ENCODE measurements at regions not wholly inside any gene's neighbourhood (a gene's known extent, or its start where the extent isn't known, plus 50 kb on each side); places are given as distances from the start of the nearest gene placed in this dataset.

DNA sequence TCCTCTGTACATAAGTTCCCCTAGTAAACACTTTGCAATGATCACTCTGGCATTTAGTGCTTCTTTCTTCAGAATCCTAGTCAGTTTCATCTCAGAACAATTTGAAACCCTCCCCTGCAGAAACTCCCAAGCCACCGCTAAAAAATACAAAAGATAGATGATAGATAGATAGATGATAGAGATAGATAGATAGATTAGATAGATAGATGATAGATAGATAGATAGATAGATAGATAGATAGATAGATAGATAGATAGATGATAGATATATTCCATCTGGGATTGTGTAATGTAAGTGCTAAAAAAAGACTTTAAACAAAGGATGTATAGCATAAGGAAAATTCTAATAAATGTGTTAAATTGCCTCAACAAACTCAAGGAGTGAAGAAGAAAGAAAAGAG lies 212.6 kb upstream of the POGK start:
- no peak overlapping the region for H3K14ac ChIP-seq (ENCODE audit: insufficient read length)
- no peak overlapping the region for H3K56ac ChIP-seq (replicated peaks; ENCODE audit: insufficient read length, low read depth, low read length)
- no peaks in the 10 kb centered on the region for H3K23me2 ChIP-seq (ENCODE audit: low read depth, low read length)
- H3K79me2 ChIP-seq (ENCODE audit: control insufficient read depth in 1 of 2, insufficient read depth in 2 of 2, low read length in 2 of 2) = no peaks in the 10 kb centered on the region; a peak in 1 of 4 replicates
- no peak overlapping the region for H3K4me3 ChIP-seq (ENCODE audit: extremely low read depth in 1 of 4, insufficient read depth in 2 of 4, low read depth in 3 of 4, low read length in 4 of 4)
- no peak overlapping the region for H3K4me2 ChIP-seq (ENCODE audit: insufficient read depth in 1 of 2, low read depth in 2 of 2, low read length in 2 of 2)
- no peak overlapping the region for H3K9ac ChIP-seq (replicated peaks in 1 of 4; ENCODE audit: extremely low read depth in 1 of 4, low read depth in 3 of 4, low read length in 3 of 4)
- no peak for DNase-seq (ENCODE audit: low read depth in 1 of 2, low spot score in 2 of 2)
- H4K5ac ChIP-seq (ENCODE audit: insufficient read length, low read depth, low read length) = no peak overlapping the region
- CTCF ChIA-PET (ENCODE audit: partially characterized antibody) = no interaction called here
- no peak overlapping the region for H2BK15ac ChIP-seq (ENCODE audit: low read length)
- H2AFZ ChIP-seq (ENCODE audit: low read length) = no peak overlapping the region
- POLR2A ChIA-PET (ENCODE audit: partially characterized antibody) = no interaction called here
- H3K27ac ChIP-seq (ENCODE audit: low read depth, low read length) = no peak overlapping the region
- H3K27me3 ChIP-seq (replicated peaks in 1 of 4; ENCODE audit: control insufficient read depth in 3 of 4, extremely low read depth in 1 of 4, insufficient read depth in 3 of 4, low read length in 3 of 4) = no peaks in the 10 kb centered on the region
- no peak overlapping the region for H2BK5ac ChIP-seq (ENCODE audit: low read depth, low read length)
- no peak overlapping the region for H4K8ac ChIP-seq (ENCODE audit: extremely low read depth, insufficient read depth, low read length)
- WGBS, 2 experiments (ENCODE audit: extremely low coverage in 1 of 2, insufficient coverage in 1 of 2, insufficient read length in 1 of 2, insufficient replicate concordance in 2 of 2, low coverage in 1 of 2, low lambda C conversion rate in 2 of 2, missing lambda C conversion rate in 1 of 2) = 48% methylated on average over 1 of the region's 1 CpG; no CpG with 5 or more reads in 1 of the 2 experiments
- H3K23ac ChIP-seq (ENCODE audit: insufficient read length) = no peak overlapping the region
- no peak for TF ChIP-seq CTBP2 (IDR thresholded peaks at IDR 0.05; ENCODE audit: borderline replicate concordance, insufficient read depth, insufficient read length, low read length)
- no peak for TF ChIP-seq POU5F1 (IDR thresholded peaks at IDR 0.05; ENCODE audit: low read depth, low read length)
- TF ChIP-seq SP1 (IDR thresholded peaks at IDR 0.05; ENCODE audit: low read depth, low read length) = no peak
- TF ChIP-seq KDM4A (IDR thresholded peaks at IDR 0.05; ENCODE audit: low read depth, low read length, severe bottlenecking) = no peak
- no peak for TF ChIP-seq GTF2F1 (IDR thresholded peaks at IDR 0.05; ENCODE audit: borderline replicate concordance, low read depth, low read length)
- TF ChIP-seq, protein P1, sequence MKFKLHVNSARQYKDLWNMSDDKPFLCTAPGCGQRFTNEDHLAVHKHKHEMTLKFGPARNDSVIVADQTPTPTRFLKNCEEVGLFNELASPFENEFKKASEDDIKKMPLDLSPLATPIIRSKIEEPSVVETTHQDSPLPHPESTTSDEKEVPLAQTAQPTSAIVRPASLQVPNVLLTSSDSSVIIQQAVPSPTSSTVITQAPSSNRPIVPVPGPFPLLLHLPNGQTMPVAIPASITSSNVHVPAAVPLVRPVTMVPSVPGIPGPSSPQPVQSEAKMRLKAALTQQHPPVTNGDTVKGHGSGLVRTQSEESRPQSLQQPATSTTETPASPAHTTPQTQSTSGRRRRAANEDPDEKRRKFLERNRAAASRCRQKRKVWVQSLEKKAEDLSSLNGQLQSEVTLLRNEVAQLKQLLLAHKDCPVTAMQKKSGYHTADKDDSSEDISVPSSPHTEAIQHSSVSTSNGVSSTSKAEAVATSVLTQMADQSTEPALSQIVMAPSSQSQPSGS (IDR thresholded peaks at IDR 0.05; ENCODE audit: low read length) = no peak
- no peak for TF ChIP-seq FOSL1 (IDR thresholded peaks at IDR 0.05; ENCODE audit: insufficient read depth, low read depth, low read length)
- no peak for TF ChIP-seq CHD1 (IDR thresholded peaks at IDR 0.05; ENCODE audit: low read depth, low read length)
- TF ChIP-seq, protein P2, sequence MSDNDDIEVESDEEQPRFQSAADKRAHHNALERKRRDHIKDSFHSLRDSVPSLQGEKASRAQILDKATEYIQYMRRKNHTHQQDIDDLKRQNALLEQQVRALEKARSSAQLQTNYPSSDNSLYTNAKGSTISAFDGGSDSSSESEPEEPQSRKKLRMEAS (IDR thresholded peaks at IDR 0.05) = no peak
- no peak for TF ChIP-seq RFX5 (IDR thresholded peaks at IDR 0.05; ENCODE audit: borderline replicate concordance, low read depth, low read length)
- TF ChIP-seq ASH2L (IDR thresholded peaks at IDR 0.05; ENCODE audit: low read length) = no peak
- no peak for TF ChIP-seq EGR1 (IDR thresholded peaks at IDR 0.05; ENCODE audit: borderline replicate concordance, low read depth, low read length)
- TF ChIP-seq HDAC6 (IDR thresholded peaks at IDR 0.05; ENCODE audit: low read depth, low read length) = no peak
- no peak for TF ChIP-seq CBX8 (IDR thresholded peaks at IDR 0.05; ENCODE audit: borderline replicate concordance, low read depth, low read length)
- no peak overlapping the region for H2AK5ac ChIP-seq (ENCODE audit: low read depth, low read length)
- no peaks in the 10 kb centered on the region for H4K20me1 ChIP-seq (replicated peaks in 1 of 2; ENCODE audit: control insufficient read depth in 1 of 2, insufficient read depth in 2 of 2, low read length in 2 of 2)
- H2BK12ac ChIP-seq (ENCODE audit: low read depth, low read length) = no peak overlapping the region
- H3K36me3 ChIP-seq (ENCODE audit: control insufficient read depth in 2 of 4, insufficient read depth in 4 of 4, low read length in 3 of 4) = no peaks in the 10 kb centered on the region
- H3K4ac ChIP-seq (replicated peaks; ENCODE audit: insufficient read length, low read depth, low read length) = no peak overlapping the region
- H3K9me3 ChIP-seq (ENCODE audit: insufficient read depth in 2 of 2, low read depth in 1 of 2, low read length in 1 of 2) = no peaks in the 10 kb centered on the region
- no peak overlapping the region for H2BK120ac ChIP-seq (replicated peaks; ENCODE audit: low read depth, low read length)
- no peaks in the 10 kb centered on the region for H3K4me1 ChIP-seq (replicated peaks in 1 of 4; ENCODE audit: control insufficient read depth in 3 of 4, insufficient read depth in 4 of 4, low read length in 3 of 4)
- no peak overlapping the region for H3K18ac ChIP-seq (ENCODE audit: extremely low read depth, low read length)
- H4K91ac ChIP-seq (replicated peaks; ENCODE audit: insufficient read length, low read length) = no peak overlapping the region
- no peak for FAIRE-seq
- H3K79me1 ChIP-seq (ENCODE audit: low read depth, low read length) = no peaks in the 10 kb centered on the region
- H2BK20ac ChIP-seq (ENCODE audit: low read length) = no peak overlapping the region

Measured in H1 (cell line).